Adrenal gland (tissue), 5 donors: ENCODE measurements at regions not wholly inside any gene's neighbourhood (a gene's known extent, or its start where the extent isn't known, plus 50 kb on each side); places are given as distances from the start of the nearest gene placed in this dataset.

ENCODE experiments used
- POLR2A ChIP-seq, 2 donors: fragments of 450-650 bp; IDR thresholded peaks; one replicate each; pipeline ENCODE4 v1.6.1; 2017; ENCODE audit warnings: antibody characterized with exemption in 2 of 2, mild to moderate bottlenecking in 2 of 2, moderate library complexity in 1 of 2
- TF ChIP-seq, protein P1 (sequence below), 6 experiments: fragments of 450-650 bp in 4 of 6; fragments of 200-600 bp in 2 of 6; sonication (generic) in 1 of 6; IDR thresholded peaks; 1 replicate in 5 of 6; 2 replicates in 1 of 6; pipeline versions ENCODE4 v1.5.1 to v1.8.0; 2016 to 2021; ENCODE audit warnings: antibody characterized with exemption in 6 of 6, mild to moderate bottlenecking in 2 of 6, moderate library complexity in 1 of 6
- donor health status: DM: no; HTN: no; CAD: no.

DNA sequence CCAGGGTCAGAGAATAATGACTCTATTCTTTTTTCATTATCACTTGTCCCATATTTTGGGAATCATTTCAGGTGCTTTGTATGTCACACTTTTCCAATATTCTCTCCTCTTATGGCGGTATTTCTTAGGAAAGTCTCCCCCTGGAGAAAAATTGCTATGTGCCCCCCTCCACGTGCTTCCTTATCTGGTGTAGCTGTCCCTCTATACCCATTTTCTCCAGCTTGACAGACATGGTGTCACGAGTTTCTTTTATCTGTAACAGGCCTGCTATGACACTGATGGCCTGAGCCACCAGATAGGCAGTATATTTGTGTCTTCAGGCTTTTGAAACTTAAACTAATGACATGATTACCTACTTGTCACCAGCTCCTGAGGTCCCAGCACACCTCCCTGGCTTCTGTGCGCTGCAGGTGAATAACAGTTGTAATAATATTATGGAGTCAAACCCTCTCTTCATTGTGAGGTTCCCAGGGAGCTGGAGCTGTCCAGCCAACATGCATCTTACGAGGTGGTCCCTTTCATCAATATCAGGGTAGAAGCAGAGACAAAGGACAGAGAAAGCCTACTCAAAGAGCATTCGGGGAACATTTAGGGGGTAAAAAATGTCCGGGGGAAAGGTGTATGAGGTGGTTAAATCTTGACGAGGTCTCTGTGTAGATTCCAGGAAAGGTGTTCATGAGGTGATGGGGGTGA lies 71.2 kb upstream of the DUSP10 start:
- no peak for TF ChIP-seq POLR2A (IDR thresholded peaks at IDR 0.05)
- TF ChIP-seq, protein P1, sequence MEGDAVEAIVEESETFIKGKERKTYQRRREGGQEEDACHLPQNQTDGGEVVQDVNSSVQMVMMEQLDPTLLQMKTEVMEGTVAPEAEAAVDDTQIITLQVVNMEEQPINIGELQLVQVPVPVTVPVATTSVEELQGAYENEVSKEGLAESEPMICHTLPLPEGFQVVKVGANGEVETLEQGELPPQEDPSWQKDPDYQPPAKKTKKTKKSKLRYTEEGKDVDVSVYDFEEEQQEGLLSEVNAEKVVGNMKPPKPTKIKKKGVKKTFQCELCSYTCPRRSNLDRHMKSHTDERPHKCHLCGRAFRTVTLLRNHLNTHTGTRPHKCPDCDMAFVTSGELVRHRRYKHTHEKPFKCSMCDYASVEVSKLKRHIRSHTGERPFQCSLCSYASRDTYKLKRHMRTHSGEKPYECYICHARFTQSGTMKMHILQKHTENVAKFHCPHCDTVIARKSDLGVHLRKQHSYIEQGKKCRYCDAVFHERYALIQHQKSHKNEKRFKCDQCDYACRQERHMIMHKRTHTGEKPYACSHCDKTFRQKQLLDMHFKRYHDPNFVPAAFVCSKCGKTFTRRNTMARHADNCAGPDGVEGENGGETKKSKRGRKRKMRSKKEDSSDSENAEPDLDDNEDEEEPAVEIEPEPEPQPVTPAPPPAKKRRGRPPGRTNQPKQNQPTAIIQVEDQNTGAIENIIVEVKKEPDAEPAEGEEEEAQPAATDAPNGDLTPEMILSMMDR (IDR thresholded peaks at IDR 0.05), result no peak
